ENCODE measurements at regions not wholly inside any gene's neighbourhood (a gene's known extent, or its start where the extent isn't known, plus 50 kb on each side); places are given as distances from the start of the nearest gene placed in this dataset.

GRCh38 chr5:30540150-30540549 lies 653.3 kb upstream of the CDH6 start:
- TF ChIP-seq CTCF (IDR thresholded peaks at IDR 0.05): no peak
- no peak for TF ChIP-seq ZFX (IDR thresholded peaks at IDR 0.05; ENCODE audit: borderline replicate concordance)
